ENCODE measurements at regions not wholly inside any gene's neighbourhood (a gene's known extent, or its start where the extent isn't known, plus 50 kb on each side); places are given as distances from the start of the nearest gene placed in this dataset.

GRCh38 chr1:240004086-240004749 lies 87.5 kb upstream of the FMN2 start:
- no peaks in the 10 kb centered on the region for H3K4me1 ChIP-seq (ENCODE audit: insufficient read depth)
- TF ChIP-seq CTCF (IDR thresholded peaks at IDR 0.05; ENCODE audit: poor library complexity) (peak; percentile 57), EZH2 (IDR thresholded peaks at IDR 0.05; ENCODE audit: borderline replicate concordance) (no peak), EZH2phosphoT487 (IDR thresholded peaks at IDR 0.05; ENCODE audit: low read depth, severe bottlenecking, unreplicated experiment) (no peak)
- 69% methylated on average over 12 of the region's 12 CpGs for WGBS (ENCODE audit: low lambda C conversion rate, missing lambda C conversion rate)
- H3K4me3 ChIP-seq = no peak overlapping the region
- no peak for DNase-seq (ENCODE audit: low spot score)
- no peaks in the 10 kb centered on the region for H3K9me3 ChIP-seq (ENCODE audit: low read depth)
- H3K27me3 ChIP-seq = peaks cover 8% of the 10 kb centered on the region
- H2AFZ ChIP-seq = no peak overlapping the region
- no peaks in the 10 kb centered on the region for H4K20me1 ChIP-seq (ENCODE audit: insufficient read depth, poor library complexity, severe bottlenecking)
- H3K36me3 ChIP-seq (replicated peaks; ENCODE audit: insufficient read depth, low read depth) = no peaks in the 10 kb centered on the region
- no peaks in the 10 kb centered on the region for H3K9me2 ChIP-seq (replicated peaks; ENCODE audit: insufficient read depth)
- no peak overlapping the region for H3K27ac ChIP-seq
- H3K79me2 ChIP-seq = no peaks in the 10 kb centered on the region
- H3K4me2 ChIP-seq = no peak overlapping the region

- Histone ChIP-seq H3K79me2 (no peaks in the 10 kb centered on the region), H3K9me3 (ENCODE audit: low read depth) (no peaks in the 10 kb centered on the region), H3K27ac (no peak overlapping the region), H3K4me2 (no peak overlapping the region), H3K9me2 (replicated peaks; ENCODE audit: insufficient read depth) (no peaks in the 10 kb centered on the region), H3K27me3 (no peaks in the 10 kb centered on the region), H4K20me1 (ENCODE audit: insufficient read depth, poor library complexity, severe bottlenecking) (no peaks in the 10 kb centered on the region), H3K4me1 (ENCODE audit: insufficient read depth) (no peaks in the 10 kb centered on the region), H3K4me3 (no peak overlapping the region), H2AFZ (no peak overlapping the region), H3K36me3 (replicated peaks; ENCODE audit: insufficient read depth, low read depth) (no peaks in the 10 kb centered on the region)
- WGBS (ENCODE audit: low lambda C conversion rate, missing lambda C conversion rate) = 84% methylated on average over 5 of the region's 5 CpGs
- no peak for TF ChIP-seq EZH2phosphoT487 (IDR thresholded peaks at IDR 0.05; ENCODE audit: low read depth, severe bottlenecking, unreplicated experiment)
- no peak for TF ChIP-seq CTCF (IDR thresholded peaks at IDR 0.05; ENCODE audit: poor library complexity)
- no peak for TF ChIP-seq EZH2 (IDR thresholded peaks at IDR 0.05; ENCODE audit: borderline replicate concordance)
- no peak for DNase-seq (ENCODE audit: low spot score)
Measured at GRCh38 chr1:240005997-240006650, 85.6 kb upstream of the FMN2 start.

GRCh38 chr1:240008298-240008697 lies 83.4 kb upstream of the FMN2 start:
- Histone ChIP-seq H3K27ac (no peak overlapping the region), H2AFZ (no peak overlapping the region)

More at GRCh38 chr1:240008298-240008697, 83.4 kb upstream of the FMN2 start:
- H4K20me1 ChIP-seq (ENCODE audit: insufficient read depth, poor library complexity, severe bottlenecking) = no peaks in the 10 kb centered on the region
- no peaks in the 10 kb centered on the region for H3K36me3 ChIP-seq (replicated peaks; ENCODE audit: insufficient read depth, low read depth)
- 74% methylated on average over 5 of the region's 5 CpGs for WGBS (ENCODE audit: low lambda C conversion rate, missing lambda C conversion rate)
- H3K4me2 ChIP-seq = no peak overlapping the region
- DNase-seq (ENCODE audit: low spot score) = no peak
- no peaks in the 10 kb centered on the region for H3K27me3 ChIP-seq
- H3K9me2 ChIP-seq (replicated peaks; ENCODE audit: insufficient read depth) = no peaks in the 10 kb centered on the region
- no peaks in the 10 kb centered on the region for H3K9me3 ChIP-seq (ENCODE audit: low read depth)
- no peaks in the 10 kb centered on the region for H3K4me1 ChIP-seq (ENCODE audit: insufficient read depth)
- TF ChIP-seq CTCF (IDR thresholded peaks at IDR 0.05; ENCODE audit: poor library complexity) = no peak
- TF ChIP-seq EZH2phosphoT487 (IDR thresholded peaks at IDR 0.05; ENCODE audit: low read depth, severe bottlenecking, unreplicated experiment) = no peak
- TF ChIP-seq EZH2 (IDR thresholded peaks at IDR 0.05; ENCODE audit: borderline replicate concordance) = no peak
- no peaks in the 10 kb centered on the region for H3K79me2 ChIP-seq
- H3K4me3 ChIP-seq = no peak overlapping the region

Measured in hepatocyte (in vitro differentiated cells).